Sigmoid colon (tissue), 6 donors: ENCODE measurements at regions not wholly inside any gene's neighbourhood (a gene's known extent, or its start where the extent isn't known, plus 50 kb on each side); places are given as distances from the start of the nearest gene placed in this dataset.

Experiments
- DNase-seq: peaks from one replicate; pipeline ENCODE4 v3.0.0-alpha.2; 2019
- H3K27ac ChIP-seq, 4 donors: fragments of 200-600 bp; sonication (generic); one replicate each; pipeline ENCODE4 v1.5.1; 2016 to 2019; ENCODE audit warnings: mild to moderate bottlenecking in 1 of 4
- H3K27me3 ChIP-seq, 3 donors: fragments of 200-600 bp; sonication (generic); one replicate each; pipeline ENCODE4 v1.5.1; 2019; ENCODE audit warnings: mild to moderate bottlenecking in 1 of 3
- H3K36me3 ChIP-seq, 4 donors: fragments of 200-600 bp; sonication (generic); one replicate each; pipeline ENCODE4 v1.5.1; 2016 to 2019
- H3K4me1 ChIP-seq, 4 donors: fragments of 200-600 bp; sonication (generic); one replicate each; pipeline ENCODE4 v1.5.1; 2017 to 2019
- H3K4me3 ChIP-seq, 4 donors: fragments of 200-600 bp; sonication (generic); one replicate each; pipeline ENCODE4 v1.5.1; 2017 to 2019; ENCODE audit warnings: mild to moderate bottlenecking in 2 of 4, moderate library complexity in 1 of 4
- H3K9me3 ChIP-seq, 4 donors: fragments of 200-600 bp in 3 of 4; sonication (generic) in 3 of 4; one replicate each; pipeline versions ENCODE4 v1.5.1 to v1.6.1; 2013 to 2019
- EP300 ChIP-seq, 4 donors: sonication (generic); formaldehyde crosslinking; IDR thresholded peaks; one replicate each; pipeline ENCODE4 v1.6.1; 2017; ENCODE audit warnings: antibody characterized with exemption in 4 of 4
- POLR2A ChIP-seq, 2 donors: fragments of 450-650 bp; IDR thresholded peaks; one replicate each; pipeline ENCODE4 v1.6.1; 2016; ENCODE audit warnings: antibody characterized with exemption in 2 of 2, mild to moderate bottlenecking in 2 of 2, moderate library complexity in 2 of 2
- POLR2AphosphoS5 ChIP-seq, 4 donors: sonication (generic); formaldehyde crosslinking; IDR thresholded peaks; one replicate each; pipeline ENCODE4 v1.6.1; 2017; ENCODE audit warnings: antibody characterized with exemption in 4 of 4
- WGBS, 2 donors: extraction: QIAGEN DNeasy Blood & Tissue Kit; methylation state at CpG; one replicate each; pipeline ENCODE4 v1.1.7; 2013; 5-methylcytosine and 5-hydroxymethylcytosine counted together
- intact Hi-C: fragments of 100-400 bp; cut with DNase I; formaldehyde crosslinking; loops from one replicate; pipeline ENCODE4 v1.15.1; 2023
- TF ChIP-seq, protein P1 (sequence below), 4 experiments: fragments of 450-650 bp in 3 of 4; fragments of 200-600 bp in 1 of 4; IDR thresholded peaks; one replicate each; pipeline ENCODE4 v1.5.1; 2016 to 2019; ENCODE audit warnings: antibody characterized with exemption in 4 of 4, mild to moderate bottlenecking in 3 of 4, moderate library complexity in 2 of 4
- donor health status: healthy with polysubstance abuse.
- donor health status: healthy.

DNA sequence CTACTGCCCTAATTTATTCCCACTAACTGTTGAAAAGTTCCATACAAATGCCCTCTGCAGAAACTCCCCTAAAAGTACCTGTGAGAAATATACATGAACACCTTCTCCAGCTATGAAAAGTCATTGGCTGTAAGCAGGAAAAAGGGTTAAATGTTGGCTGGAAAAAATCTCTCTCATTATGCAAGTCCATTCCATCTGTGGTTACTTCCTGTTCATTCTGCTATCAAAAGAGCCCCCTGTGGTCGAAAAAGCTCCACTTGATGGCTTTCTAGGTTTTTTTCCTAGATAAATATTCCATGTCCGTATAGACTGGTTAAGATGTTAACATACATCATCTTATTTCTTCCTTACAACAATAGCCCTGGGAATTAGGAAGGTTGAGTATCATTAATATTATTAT lies 56.2 kb upstream of the AKAP13 start:
- Histone ChIP-seq H3K4me3 (no peak overlapping the region), H3K27me3 (peaks cover 0 to 7% (median 0%) of the 10 kb centered on the region in 3 donors), H3K4me1 (peaks cover 0 to 2% (median under 1%) of the 10 kb centered on the region in 4 donors), H3K36me3 (no peaks in the 10 kb centered on the region), H3K9me3 (no peaks in the 10 kb centered on the region), H3K27ac (no peak overlapping the region)
- DNase-seq: no peak
- TF ChIP-seq POLR2A (IDR thresholded peaks at IDR 0.05): no peak
- TF ChIP-seq, protein P1, sequence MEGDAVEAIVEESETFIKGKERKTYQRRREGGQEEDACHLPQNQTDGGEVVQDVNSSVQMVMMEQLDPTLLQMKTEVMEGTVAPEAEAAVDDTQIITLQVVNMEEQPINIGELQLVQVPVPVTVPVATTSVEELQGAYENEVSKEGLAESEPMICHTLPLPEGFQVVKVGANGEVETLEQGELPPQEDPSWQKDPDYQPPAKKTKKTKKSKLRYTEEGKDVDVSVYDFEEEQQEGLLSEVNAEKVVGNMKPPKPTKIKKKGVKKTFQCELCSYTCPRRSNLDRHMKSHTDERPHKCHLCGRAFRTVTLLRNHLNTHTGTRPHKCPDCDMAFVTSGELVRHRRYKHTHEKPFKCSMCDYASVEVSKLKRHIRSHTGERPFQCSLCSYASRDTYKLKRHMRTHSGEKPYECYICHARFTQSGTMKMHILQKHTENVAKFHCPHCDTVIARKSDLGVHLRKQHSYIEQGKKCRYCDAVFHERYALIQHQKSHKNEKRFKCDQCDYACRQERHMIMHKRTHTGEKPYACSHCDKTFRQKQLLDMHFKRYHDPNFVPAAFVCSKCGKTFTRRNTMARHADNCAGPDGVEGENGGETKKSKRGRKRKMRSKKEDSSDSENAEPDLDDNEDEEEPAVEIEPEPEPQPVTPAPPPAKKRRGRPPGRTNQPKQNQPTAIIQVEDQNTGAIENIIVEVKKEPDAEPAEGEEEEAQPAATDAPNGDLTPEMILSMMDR (IDR thresholded peaks at IDR 0.05): no peak
- no peak for TF ChIP-seq EP300 (IDR thresholded peaks at IDR 0.05)
- no peak for TF ChIP-seq POLR2AphosphoS5 (IDR thresholded peaks at IDR 0.05)
- intact Hi-C loops: no loop called here
- 47 to 74% methylated on average over 2 of the region's 2 CpGs for WGBS, 2 donors

- H3K4me3 ChIP-seq: no peak overlapping the region
- H3K27me3 ChIP-seq: peaks cover 0 to 7% (median 0%) of the 10 kb centered on the region in 3 donors
- DNase-seq: no peak
- no peaks in the 10 kb centered on the region for H3K9me3 ChIP-seq
- intact Hi-C loops: no loop called here
- H3K4me1 ChIP-seq: peaks cover 0 to 12% (median 10%) of the 10 kb centered on the region in 4 donors
- H3K36me3 ChIP-seq: no peaks in the 10 kb centered on the region
- no peak overlapping the region for H3K27ac ChIP-seq
- 83 to 97% methylated on average over 2 of the region's 2 CpGs for WGBS, 2 donors
- TF ChIP-seq, protein P1 (IDR thresholded peaks at IDR 0.05): no peak
- no peak for TF ChIP-seq POLR2AphosphoS5 (IDR thresholded peaks at IDR 0.05)
- no peak for TF ChIP-seq EP300 (IDR thresholded peaks at IDR 0.05)
- no peak for TF ChIP-seq POLR2A (IDR thresholded peaks at IDR 0.05)
These were observed 54.6 kb upstream of the AKAP13 start for GRCh38 chr15:85325834-85326233.

DNA sequence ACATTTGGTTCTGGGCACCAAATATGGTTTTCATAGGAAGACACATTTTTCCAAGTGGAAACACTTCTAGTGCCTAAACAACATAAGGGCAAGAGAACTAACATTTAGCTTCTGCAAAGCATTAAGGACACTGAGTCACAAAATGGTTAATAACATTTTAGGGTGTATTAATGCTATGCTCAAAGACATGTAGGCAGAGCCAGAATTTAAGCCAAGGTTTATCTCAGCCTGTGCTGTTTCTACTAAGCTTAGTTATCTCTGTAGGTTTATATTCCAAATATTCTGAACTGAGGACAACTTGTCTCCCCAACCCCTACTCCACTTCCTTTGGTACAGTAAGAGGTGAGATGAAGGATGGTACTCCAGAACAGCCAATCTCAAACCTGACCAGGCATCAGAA lies 54.1 kb upstream of the AKAP13 start:
- H3K9me3 ChIP-seq: no peaks in the 10 kb centered on the region
- DNase-seq: no peak
- no peak overlapping the region for H3K27ac ChIP-seq
- intact Hi-C loops: no loop called here
- no peak overlapping the region for H3K4me3 ChIP-seq
- H3K27me3 ChIP-seq: peaks cover 0 to 7% (median 0%) of the 10 kb centered on the region in 3 donors
- H3K36me3 ChIP-seq: no peaks in the 10 kb centered on the region
- peaks cover 0 to 17% (median 15%) of the 10 kb centered on the region in 4 donors for H3K4me1 ChIP-seq
- TF ChIP-seq, protein P1 (IDR thresholded peaks at IDR 0.05): no peak
- TF ChIP-seq POLR2AphosphoS5 (IDR thresholded peaks at IDR 0.05) (no peak), EP300 (IDR thresholded peaks at IDR 0.05) (no peak), POLR2A (IDR thresholded peaks at IDR 0.05) (no peak)

GRCh38 chr15:85327820-85328219 lies 52.6 kb upstream of the AKAP13 start:
- H3K27ac ChIP-seq: no peak overlapping the region
- intact Hi-C loops: loop anchor here (2.0 kb wide), 1 partner anchor 287 kb away; no protein-coding TSS in a partner anchor

More at GRCh38 chr15:85327820-85328219, 52.6 kb upstream of the AKAP13 start:
- no peaks in the 10 kb centered on the region for H3K9me3 ChIP-seq
- H3K36me3 ChIP-seq: no peaks in the 10 kb centered on the region
- no peak overlapping the region for H3K4me3 ChIP-seq
- WGBS, 2 donors: 85 to 87% methylated on average over 3 of the region's 3 CpGs
- H3K27me3 ChIP-seq: no peaks in the 10 kb centered on the region
- H3K4me1 ChIP-seq: peaks cover 0 to 26% (median 22%) of the 10 kb centered on the region in 4 donors
- TF ChIP-seq, protein P1 (IDR thresholded peaks at IDR 0.05): no peak
- TF ChIP-seq EP300 (IDR thresholded peaks at IDR 0.05) (no peak), POLR2A (IDR thresholded peaks at IDR 0.05) (no peak), POLR2AphosphoS5 (IDR thresholded peaks at IDR 0.05) (no peak)
- no peak for DNase-seq
